Astrocyte (in vitro differentiated cells and primary cell): ENCODE measurements at regions not wholly inside any gene's neighbourhood (a gene's known extent, or its start where the extent isn't known, plus 50 kb on each side); places are given as distances from the start of the nearest gene placed in this dataset.

ENCODE experiments used
- CTCF ChIP-seq: IDR thresholded peaks from 2 replicates; pipeline ENCODE4 v1.5.1; 2011; ENCODE audit warnings: low read depth, mild to moderate bottlenecking, inconsistent platforms, low read length, moderate library complexity; ENCODE audit not compliant: insufficient read depth
- EZH2 ChIP-seq: IDR thresholded peaks from 2 replicates; pipeline ENCODE4 v1.6.1; 2012; ENCODE audit warnings: mild to moderate bottlenecking, low read length, inconsistent platforms; ENCODE audit not compliant: insufficient read depth

GRCh38 chr2:8312861-8313830 lies 368.7 kb upstream of the ID2 start:
- TF ChIP-seq CTCF (no peak), EZH2 (no peak)
